Endothelial cell of umbilical vein (primary cell): ENCODE measurements at regions not wholly inside any gene's neighbourhood (a gene's known extent, or its start where the extent isn't known, plus 50 kb on each side); places are given as distances from the start of the nearest gene placed in this dataset.

Experiments used
- BruUV-seq: library from RNA; stranded (reverse); fragments of 400-500 nt; replicated peaks from 2 replicates; lab custom pipeline; 2021; lab: Mats Ljungman, UMichigan
- CTCF ChIA-PET: fragments of 300-600, 350-600 bp; sonication (Branson Sonifier 250); formaldehyde crosslinking; loops from one replicate; lab custom pipeline; 2021; ENCODE audit warnings: antibody characterized with exemption, inconsistent platforms; lab: Charles Lee
- POLR2A ChIA-PET: fragments of 300-600, 350-600 bp; sonication (Branson Sonifier 250); formaldehyde crosslinking; loops from one replicate; lab custom pipeline; 2021; ENCODE audit warnings: antibody characterized with exemption, inconsistent platforms; lab: Charles Lee
- DNase-seq: peaks from one replicate; pipeline ENCODE4 v3.0.0-alpha.2; 2011; ENCODE audit warnings: low read depth, low spot score
- FAIRE-seq: peaks from 2 replicates; lab custom pipeline; 2011; peaks lifted over from hg19 to GRCh38; lab: Jason Lieb, UNC
- H2AFZ ChIP-seq: 2 replicates; pipeline ENCODE4 v1.6.0; 2012; ENCODE audit warnings: low read depth, low read length, control low read depth, inconsistent platforms
- H3K27ac ChIP-seq: 2 replicates; pipeline ENCODE4 v1.5.1; 2011; ENCODE audit warnings: low read depth, mild to moderate bottlenecking, control low read depth, low read length, moderate library complexity; ENCODE audit not compliant: insufficient read depth
- H3K27me3 ChIP-seq, 2 experiments: 2 replicates each; pipeline versions ENCODE4 v1.6.0 to v1.6.1; 2011; ENCODE audit warnings: low read length in 2 of 2, mixed read lengths in 1 of 2; ENCODE audit not compliant: control insufficient read depth in 2 of 2, insufficient read depth in 2 of 2
- H3K36me3 ChIP-seq, 2 experiments: 2 replicates in 1 of 2; 3 replicates in 1 of 2; pipeline ENCODE4 v1.5.1; 2011; ENCODE audit warnings: low read length in 2 of 2, mild to moderate bottlenecking in 1 of 2, moderate library complexity in 1 of 2; ENCODE audit not compliant: control insufficient read depth in 2 of 2, insufficient read depth in 2 of 2; ENCODE audit errors: extremely low read depth in 1 of 2
- H3K4me1 ChIP-seq: 3 replicates; pipeline ENCODE4 v1.5.1; 2011; ENCODE audit warnings: mild to moderate bottlenecking, low read length; ENCODE audit not compliant: control insufficient read depth, insufficient read depth; ENCODE audit errors: extremely low read depth
- H3K4me2 ChIP-seq: 2 replicates; pipeline ENCODE4 v1.6.1; 2011; ENCODE audit warnings: low read length, control low read depth, mixed read lengths; ENCODE audit not compliant: insufficient read depth
- H3K4me3 ChIP-seq, 3 experiments: fragments of 200-600 bp in 1 of 3; sonication (generic), shearing (Covaris generic) in 1 of 3; replicated peaks in 1 of 3; 2 replicates each; pipeline ENCODE4 v1.5.1; 2011 to 2016; ENCODE audit warnings: control low read depth in 3 of 3, low read length in 3 of 3, mild to moderate bottlenecking in 2 of 3, inconsistent platforms in 1 of 3, low read depth in 1 of 3, moderate library complexity in 1 of 3; ENCODE audit not compliant: insufficient read depth in 1 of 3
- H3K79me2 ChIP-seq: 2 replicates; pipeline ENCODE4 v1.6.0; 2012; ENCODE audit warnings: low read length, inconsistent platforms; ENCODE audit not compliant: control insufficient read depth, insufficient read depth
- H3K9ac ChIP-seq: replicated peaks from 2 replicates; pipeline ENCODE3; 2011; ENCODE audit warnings: low read length, control low read depth; ENCODE audit not compliant: insufficient read depth; ENCODE audit errors: extremely low read depth
- H3K9me1 ChIP-seq: replicated peaks from 3 replicates; pipeline ENCODE4 v1.6.0; 2011; ENCODE audit warnings: mild to moderate bottlenecking, low read length; ENCODE audit not compliant: control insufficient read depth, insufficient read depth; ENCODE audit errors: extremely low read depth
- H3K9me3 ChIP-seq: replicated peaks from 2 replicates; pipeline ENCODE4 v1.5.1; 2012; ENCODE audit warnings: low read length, inconsistent platforms; ENCODE audit not compliant: control insufficient read depth, insufficient read depth
- H4K20me1 ChIP-seq: replicated peaks from 2 replicates; pipeline ENCODE3; 2011; ENCODE audit warnings: mild to moderate bottlenecking, low read length; ENCODE audit not compliant: control insufficient read depth, insufficient read depth; ENCODE audit errors: extremely low read depth
- CTCF ChIP-seq, 2 donors: IDR thresholded peaks; 1 replicate in 1 of 2; 2 replicates in 1 of 2; pipeline ENCODE4 v1.5.1; 2011; ENCODE audit warnings: low read length in 2 of 2, mild to moderate bottlenecking in 2 of 2, moderate library complexity in 2 of 2, control low read depth in 1 of 2, inconsistent platforms in 1 of 2, low read depth in 1 of 2; ENCODE audit not compliant: insufficient read depth in 1 of 2; ENCODE audit errors: extremely low read depth in 1 of 2
- EZH2 ChIP-seq: IDR thresholded peaks from 2 replicates; pipeline ENCODE4 v1.6.1; 2012; ENCODE audit warnings: borderline replicate concordance, low read depth, mild to moderate bottlenecking, moderate library complexity, low read length, inconsistent platforms; ENCODE audit not compliant: severe bottlenecking
- GATA2 ChIP-seq: IDR thresholded peaks from 2 replicates; pipeline ENCODE4 v1.7.0; 2011; ENCODE audit warnings: low read depth, mild to moderate bottlenecking, moderate library complexity, mixed read lengths, low read length; ENCODE audit not compliant: insufficient read length, insufficient read depth
- MAX ChIP-seq: IDR thresholded peaks from 2 replicates; pipeline ENCODE4 v1.6.1; 2011; ENCODE audit not compliant: insufficient read depth, insufficient read length
- POLR2AphosphoS5 ChIP-seq: IDR thresholded peaks from 2 replicates; pipeline ENCODE4 v1.6.1; 2012; ENCODE audit warnings: low read depth, mild to moderate bottlenecking, control low read depth, low read length, moderate library complexity; ENCODE audit not compliant: insufficient read depth
- dilution Hi-C: fragments of 300-500 bp; cut with MboI; formaldehyde crosslinking; loops from one replicate; pipeline ENCODE4 v1.15.0; 2019; ENCODE audit warnings: low sequenced_read_pairs; ENCODE audit not compliant: extremely low pct_ligation_motif_present
- intact Hi-C: fragments of 100-400 bp; cut with micrococcal nuclease; formaldehyde crosslinking; loops from one replicate; pipeline ENCODE4 v1.10.0; 2022

- no TSS peak for BruUV-seq
- Histone ChIP-seq H4K20me1 (no peaks in the 10 kb centered on the region), H3K9me3 (no peaks in the 10 kb centered on the region), H3K9me1 (no peaks in the 10 kb centered on the region), H3K9ac (no peak overlapping the region), H3K4me1 (no peaks in the 10 kb centered on the region), H2AFZ (no peak overlapping the region), H3K4me2 (no peak overlapping the region), H3K4me3 (no peak overlapping the region), H3K79me2 (no peaks in the 10 kb centered on the region), H3K27ac (no peak overlapping the region), H3K36me3 (no peaks in the 10 kb centered on the region), H3K27me3 (no peaks in the 10 kb centered on the region)
- DNase-seq, result no peak
- no peak for TF ChIP-seq MAX
- TF ChIP-seq GATA2, result no peak
- TF ChIP-seq EZH2, result no peak
- no peak for TF ChIP-seq CTCF (IDR thresholded peaks at IDR 0.05; ENCODE audit: extremely low read depth in 1 of 2, insufficient read depth in 1 of 2, low read depth in 1 of 2, low read length in 2 of 2)
- no peak for TF ChIP-seq POLR2AphosphoS5
- ChIA-PET POLR2A (no interaction called here), CTCF (no interaction called here)
- FAIRE-seq, result no peak
- dilution Hi-C loops (no loop called here), intact Hi-C loops (no loop called here)
These were observed 508.0 kb upstream of the MMS22L start for GRCh38 chr6:97790926-97791590.
